ENCODE measurements at regions not wholly inside any gene's neighbourhood (a gene's known extent, or its start where the extent isn't known, plus 50 kb on each side); places are given as distances from the start of the nearest gene placed in this dataset.

DNA sequence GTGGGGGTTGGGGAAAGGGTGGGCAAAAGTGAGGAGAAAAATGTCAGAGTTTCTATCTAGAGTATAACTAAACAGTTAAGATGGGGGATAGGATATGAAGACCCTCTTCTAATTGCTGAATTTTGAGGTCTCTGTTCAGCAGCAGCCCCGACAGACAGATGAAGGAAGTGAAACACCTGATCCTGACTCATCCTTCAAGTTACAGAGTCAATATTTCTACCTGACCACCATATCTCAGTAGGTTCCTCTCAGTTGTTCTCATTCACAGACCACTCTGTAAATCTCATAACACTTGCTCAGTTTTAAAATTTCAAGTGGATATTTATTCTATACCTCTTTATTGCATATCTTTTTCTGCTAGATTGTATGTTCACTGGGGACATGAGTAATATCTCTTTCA is 69.5 kb downstream of the CCDC54 start:
- DNase-seq (ENCODE audit: low read depth, low spot score) (no peak), ATAC-seq (peak; percentile 56), FAIRE-seq (peak; percentile 27)
- ChIA-PET RAD21 (ENCODE audit: unreplicated experiment) (no interaction called here), POLR2A (no interaction called here), CTCF (no interaction called here), SMC1A (ENCODE audit: uncharacterized antibody, unreplicated experiment) (no interaction called here)
- TF ChIP-seq, protein P1, sequence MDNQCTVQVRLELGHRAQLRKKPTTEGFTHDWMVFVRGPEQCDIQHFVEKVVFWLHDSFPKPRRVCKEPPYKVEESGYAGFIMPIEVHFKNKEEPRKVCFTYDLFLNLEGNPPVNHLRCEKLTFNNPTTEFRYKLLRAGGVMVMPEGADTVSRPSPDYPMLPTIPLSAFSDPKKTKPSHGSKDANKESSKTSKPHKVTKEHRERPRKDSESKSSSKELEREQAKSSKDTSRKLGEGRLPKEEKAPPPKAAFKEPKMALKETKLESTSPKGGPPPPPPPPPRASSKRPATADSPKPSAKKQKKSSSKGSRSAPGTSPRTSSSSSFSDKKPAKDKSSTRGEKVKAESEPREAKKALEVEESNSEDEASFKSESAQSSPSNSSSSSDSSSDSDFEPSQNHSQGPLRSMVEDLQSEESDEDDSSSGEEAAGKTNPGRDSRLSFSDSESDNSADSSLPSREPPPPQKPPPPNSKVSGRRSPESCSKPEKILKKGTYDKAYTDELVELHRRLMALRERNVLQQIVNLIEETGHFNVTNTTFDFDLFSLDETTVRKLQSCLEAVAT (IDR thresholded peaks at IDR 0.05): no peak
- TF ChIP-seq GATAD2B (conservative IDR thresholded peaks at IDR 0.05; ENCODE audit: low read depth): no peak
- TF ChIP-seq, protein P2, sequence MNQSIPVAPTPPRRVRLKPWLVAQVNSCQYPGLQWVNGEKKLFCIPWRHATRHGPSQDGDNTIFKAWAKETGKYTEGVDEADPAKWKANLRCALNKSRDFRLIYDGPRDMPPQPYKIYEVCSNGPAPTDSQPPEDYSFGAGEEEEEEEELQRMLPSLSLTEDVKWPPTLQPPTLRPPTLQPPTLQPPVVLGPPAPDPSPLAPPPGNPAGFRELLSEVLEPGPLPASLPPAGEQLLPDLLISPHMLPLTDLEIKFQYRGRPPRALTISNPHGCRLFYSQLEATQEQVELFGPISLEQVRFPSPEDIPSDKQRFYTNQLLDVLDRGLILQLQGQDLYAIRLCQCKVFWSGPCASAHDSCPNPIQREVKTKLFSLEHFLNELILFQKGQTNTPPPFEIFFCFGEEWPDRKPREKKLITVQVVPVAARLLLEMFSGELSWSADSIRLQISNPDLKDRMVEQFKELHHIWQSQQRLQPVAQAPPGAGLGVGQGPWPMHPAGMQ (IDR thresholded peaks at IDR 0.05; ENCODE audit: borderline replicate concordance): no peak
- peak; percentile 30; the same call in 1 of the 2 replicates for TF ChIP-seq SPI1 (IDR thresholded peaks at IDR 0.05; ENCODE audit: borderline replicate concordance, insufficient read depth, low read depth, low read length)
- TF ChIP-seq ESRRA (IDR thresholded peaks at IDR 0.05; ENCODE audit: low read length): no peak
- Histone ChIP-seq H3K27me3 (replicated peaks in 1 of 2; ENCODE audit: control insufficient read depth in 2 of 2, insufficient read depth in 2 of 2, low read length in 1 of 2) (no peaks in the 10 kb centered on the region), H3K4me2 (ENCODE audit: control insufficient read depth, insufficient read depth) (no peak overlapping the region), H3K36me3 (ENCODE audit: control insufficient read depth in 2 of 2, insufficient read depth in 2 of 2, low read length in 1 of 2) (no peaks in the 10 kb centered on the region), H3K27ac (ENCODE audit: control insufficient read depth, insufficient read depth) (no peak overlapping the region), H3K9me3 (replicated peaks; ENCODE audit: control insufficient read depth, insufficient read depth, low read length) (no peaks in the 10 kb centered on the region), H3K9ac (ENCODE audit: control insufficient read depth, insufficient read depth, low read length) (no peak overlapping the region), H3K79me2 (ENCODE audit: control insufficient read depth, insufficient read depth, low read length) (no peaks in the 10 kb centered on the region), H3K4me3 (no peak overlapping the region), H3K4me1 (ENCODE audit: control insufficient read depth, insufficient read depth, low read length) (no peaks in the 10 kb centered on the region), H4K20me1 (ENCODE audit: control insufficient read depth, insufficient read depth) (no peaks in the 10 kb centered on the region), H2AFZ (ENCODE audit: control insufficient read depth, low read depth, low read length) (no peak overlapping the region)
- intact Hi-C loops (cut with micrococcal nuclease; ENCODE audit: unreplicated experiment): no loop called here
- no TSS peak for BruUV-seq (replicated peaks)
- WGBS (ENCODE audit: insufficient coverage, insufficient replicate concordance, low lambda C conversion rate, missing lambda C conversion rate): 0% methylated on average over 1 of the region's 1 CpG
- in situ Hi-C loops (cut with MboI): no loop called here

All from GM12878 (cell line).